Heart left ventricle (tissue), 16 donors: ENCODE measurements at regions not wholly inside any gene's neighbourhood (a gene's known extent, or its start where the extent isn't known, plus 50 kb on each side); places are given as distances from the start of the nearest gene placed in this dataset.

Experiments
- ATAC-seq, 4 donors: fragments of 200-7000 bp; cut with Tn5 transposase; one replicate each; pipeline ENCODE4 v1.9.1; 2020 to 2022; ENCODE audit warnings: moderate library complexity in 4 of 4, mild to moderate bottlenecking in 3 of 4, moderate number of reproducible peaks in 1 of 4
- DNase-seq, 5 donors: peaks; one replicate each; pipeline ENCODE4 v3.0.0-alpha.2; 2020
- H3K27ac ChIP-seq, 12 donors: fragments of 200-600 bp; sonication (generic) in 4 of 12; one replicate each; pipeline versions ENCODE4 v1.5.0 to v1.8.0; 2016 to 2022; ENCODE audit warnings: mild to moderate bottlenecking in 2 of 12
- H3K27me3 ChIP-seq, 9 donors: fragments of 200-600 bp; sonication (generic) in 2 of 9; one replicate each; pipeline versions ENCODE4 v1.5.1 to v1.8.0; 2016 to 2022; ENCODE audit warnings: mild to moderate bottlenecking in 3 of 9
- H3K36me3 ChIP-seq, 9 donors: fragments of 200-600 bp; sonication (generic) in 2 of 9; one replicate each; pipeline versions ENCODE4 v1.5.0 to v1.8.0; 2018 to 2022; ENCODE audit warnings: mild to moderate bottlenecking in 2 of 9
- H3K4me1 ChIP-seq, 12 donors: fragments of 200-600 bp; sonication (generic) in 4 of 12; one replicate each; pipeline versions ENCODE4 v1.5.0 to v1.8.0; 2016 to 2022; ENCODE audit warnings: mild to moderate bottlenecking in 3 of 12
- H3K4me3 ChIP-seq, 12 donors: fragments of 200-600 bp; sonication (generic) in 4 of 12; one replicate each; pipeline versions ENCODE4 v1.5.0 to v1.8.0; 2017 to 2022; ENCODE audit warnings: mild to moderate bottlenecking in 9 of 12, moderate library complexity in 4 of 12
- H3K9me3 ChIP-seq, 12 donors: fragments of 200-600 bp; sonication (generic) in 4 of 12; one replicate each; pipeline versions ENCODE4 v1.5.0 to v1.8.0; 2016 to 2022; ENCODE audit warnings: mild to moderate bottlenecking in 1 of 12
- CTCF ChIP-seq, 12 donors: fragments of 200-600 bp; sonication (generic) in 4 of 12; IDR thresholded peaks; one replicate each; pipeline versions ENCODE4 v1.5.0 to v1.8.0; 2018 to 2022; ENCODE audit warnings: antibody characterized with exemption in 12 of 12, mild to moderate bottlenecking in 5 of 12
- POLR2A ChIP-seq, 2 donors: fragments of 450-650 bp; IDR thresholded peaks; one replicate each; pipeline ENCODE4 v1.6.1; 2017; ENCODE audit warnings: antibody characterized with exemption in 2 of 2, mild to moderate bottlenecking in 2 of 2, moderate library complexity in 2 of 2
- WGBS, 4 donors: extraction: QIAGEN DNeasy Blood & Tissue Kit in 2 of 4; methylation state at CpG; one replicate each; pipeline versions ENCODE4 v1.1.5 to v1.1.7; 2013 to 2018; 5-methylcytosine and 5-hydroxymethylcytosine counted together
- intact Hi-C, 10 donors: fragments of 100-400 bp; cut with DNase I; formaldehyde crosslinking; loops; one replicate each; pipeline versions ENCODE4 v1.11.1 to v1.14.2; 2022
- donor health status: ischemic (EF 13 %, LVEDD 7.1; RV severe dilation, severe dysfunction).
- donor health status: healthy with polysubstance abuse.
- donor health status: DM: no; HTN: yes; CAD: no.
- donor health status: DM: no; HTN: no; CAD: no.
- donor health status: ischemic (EF 25% LVEDD 6.9; RV normal size, moderate dysfunction).
- donor health status: ischemic (EF 25% LVEDD 5.7; RV mildly dilated, moderate dysfunction).
- donor health status: healthy.
- donor health status: DM: yes; HTN: yes; CAD: no.
- donor health status: ischemic (EF 35%, LVEDD 5.7; RV mildly dilated, moderate dysfunction).
- donor health status: nonischemic (EF 11% LVEDD 7.7; RV severe dilation, severe dysfunction).
- donor health status: DM: yes; HTN: yes; CAD: no.
- donor health status: PGD.
- donor health status: ischemic (EF 29% LVEDD 5.4; RV normal size, mild dysfunction).
- donor health status: nonischemic (EF 23%, LVEDD 6.1; RV moderate dilation, normal function).

GRCh38 chr6:144353871-144354314, 68.8 kb downstream of the UTRN start:
- H3K36me3 ChIP-seq = no peaks in the 10 kb centered on the region
- H3K27me3 ChIP-seq = no peaks in the 10 kb centered on the region
- H3K27ac ChIP-seq = peak overlapping the region in 1 of 12 donors; percentile 82
- WGBS, 4 donors = 80 to 92% (median 87%) methylated on average over 5 of the region's 5 CpGs
- H3K4me1 ChIP-seq = peaks cover 5 to 87% (median 45%) of the 10 kb centered on the region in 12 donors
- intact Hi-C loops = loop anchor here in 3 of 10 donors (5.0 to 10.0 kb wide), 2 partner anchors 61 to 67 kb away; partner anchors contain the start of gene UTRN (in 2 of the 3)
- TF ChIP-seq POLR2A (IDR thresholded peaks at IDR 0.05) (no peak), CTCF (IDR thresholded peaks at IDR 0.05) (no peak)
- no peak for ATAC-seq
- H3K9me3 ChIP-seq = no peaks in the 10 kb centered on the region
- no peak for DNase-seq
- no peak overlapping the region for H3K4me3 ChIP-seq

- ATAC-seq = no peak
- WGBS, 4 donors = 95 to 100% (median 98%) methylated on average over 1 of the region's 1 CpG
- Histone ChIP-seq H3K27ac (no peak overlapping the region), H3K4me1 (peaks cover 0 to 85% (median 41%) of the 10 kb centered on the region in 12 donors), H3K36me3 (no peaks in the 10 kb centered on the region), H3K4me3 (no peak overlapping the region), H3K27me3 (no peaks in the 10 kb centered on the region), H3K9me3 (no peaks in the 10 kb centered on the region)
- intact Hi-C loops = loop anchor here in 3 of 10 donors (10.0 kb wide), 2 partner anchors 55 to 75 kb away; no protein-coding TSS in a partner anchor
- no peak for DNase-seq
- TF ChIP-seq POLR2A (IDR thresholded peaks at IDR 0.05) = no peak
- TF ChIP-seq CTCF (IDR thresholded peaks at IDR 0.05) = no peak
These were observed 74.6 kb downstream of the UTRN start for GRCh38 chr6:144359783-144360182.

- Histone ChIP-seq H3K36me3 (no peaks in the 10 kb centered on the region), H3K9me3 (no peaks in the 10 kb centered on the region), H3K27ac (peak overlapping the region in 1 of 12 donors; percentile 52), H3K4me3 (no peak overlapping the region), H3K27me3 (no peaks in the 10 kb centered on the region), H3K4me1 (peaks cover 0 to 87% (median 43%) of the 10 kb centered on the region in 12 donors)
- 60 to 78% (median 76%) methylated on average over 4 of the region's 4 CpGs for WGBS, 4 donors
- no peak for TF ChIP-seq CTCF (IDR thresholded peaks at IDR 0.05)
- no peak for TF ChIP-seq POLR2A (IDR thresholded peaks at IDR 0.05)
- intact Hi-C loops = loop anchor here in 2 of 10 donors (10.0 kb wide), 2 partner anchors 54 to 74 kb away; no protein-coding TSS in a partner anchor
- ATAC-seq (peak in 2 of 4 donors; percentile 23 to 28), DNase-seq (no peak)
These were observed 75.3 kb downstream of the UTRN start for GRCh38 chr6:144360401-144360800.

GRCh38 chr6:144361016-144361415, 75.9 kb downstream of the UTRN start:
- no peak for TF ChIP-seq POLR2A (IDR thresholded peaks at IDR 0.05)
- no peak for TF ChIP-seq CTCF (IDR thresholded peaks at IDR 0.05)
- Histone ChIP-seq H3K4me1 (peaks cover 0 to 87% (median 43%) of the 10 kb centered on the region in 12 donors), H3K27ac (peak overlapping the region in 6 of 12 donors; percentile 1 to 63 (median 40)), H3K36me3 (no peaks in the 10 kb centered on the region), H3K27me3 (no peaks in the 10 kb centered on the region), H3K9me3 (no peaks in the 10 kb centered on the region), H3K4me3 (no peak overlapping the region)
- 86 to 97% (median 92%) methylated on average over 1 of the region's 1 CpG for WGBS, 4 donors
- no peak for DNase-seq
- intact Hi-C loops = loop anchor here in 2 of 10 donors (10.0 kb wide), 2 partner anchors 54 to 74 kb away; no protein-coding TSS in a partner anchor
- ATAC-seq = no peak
